ENCODE measurements at regions not wholly inside any gene's neighbourhood (a gene's known extent, or its start where the extent isn't known, plus 50 kb on each side); places are given as distances from the start of the nearest gene placed in this dataset.

- no peak for DNase-seq
These were observed 58.9 kb upstream of the RAI2 start for GRCh38 chrX:17919896-17920446.

- DNase-seq = no peak
These were observed 57.0 kb upstream of the RAI2 start for GRCh38 chrX:17917945-17918577.

DNA sequence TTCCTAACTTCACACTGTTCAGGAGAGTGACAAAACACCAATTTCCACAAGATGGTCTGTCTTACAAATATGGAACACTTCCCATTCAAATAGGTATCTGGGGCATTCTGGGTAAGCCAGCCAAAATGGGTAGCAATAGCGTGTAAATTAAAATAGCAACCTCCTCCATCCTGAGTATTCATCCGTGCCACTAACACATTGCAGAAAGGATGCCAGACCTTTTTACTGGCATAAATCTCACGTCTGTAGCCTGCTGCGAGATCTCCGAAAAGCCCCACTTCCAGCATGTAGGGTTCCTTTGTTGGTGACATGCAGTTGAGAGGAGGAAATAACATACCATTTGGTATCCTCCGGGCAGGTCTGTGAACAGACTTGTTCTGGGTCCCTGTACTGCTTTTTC lies 52.7 kb upstream of the RAI2 start:
- no peak for DNase-seq

Data from activated CD4-positive, alpha-beta T cell treated with anti-CD3 and anti-CD28 coated beads, Interleukin-2, amount 50 U/mL, for 16 hours (primary cell).